ENCODE measurements at regions not wholly inside any gene's neighbourhood (a gene's known extent, or its start where the extent isn't known, plus 50 kb on each side); places are given as distances from the start of the nearest gene placed in this dataset.

- TF ChIP-seq USF1 (IDR thresholded peaks at IDR 0.05) (no peak), CREB1 (IDR thresholded peaks at IDR 0.05; ENCODE audit: low read depth) (no peak), TCF12 (IDR thresholded peaks at IDR 0.05; ENCODE audit: low read depth) (no peak)
Observed at GRCh38 chr10:80957161-80957560, 419.5 kb downstream of the SH2D4B start.

- TF ChIP-seq TAF1 (IDR thresholded peaks at IDR 0.05; ENCODE audit: low read depth) = no peak
- TF ChIP-seq RAD21 (IDR thresholded peaks at IDR 0.05; ENCODE audit: low read depth) = no peak
- TF ChIP-seq CREB1 (IDR thresholded peaks at IDR 0.05; ENCODE audit: low read depth) = no peak
- no peak for TF ChIP-seq EP300 (IDR thresholded peaks at IDR 0.05; ENCODE audit: borderline replicate concordance)
- TF ChIP-seq USF1 (IDR thresholded peaks at IDR 0.05) = no peak
Observed at GRCh38 chr10:80964179-80964578, 426.5 kb downstream of the SH2D4B start.

GRCh38 chr10:80964955-80965614 is 427.4 kb downstream of the SH2D4B start:
- TF ChIP-seq ZBTB7A (IDR thresholded peaks at IDR 0.05; ENCODE audit: low read depth) = no peak
- TF ChIP-seq EP300 (IDR thresholded peaks at IDR 0.05; ENCODE audit: borderline replicate concordance) = no peak
- no peak for TF ChIP-seq FOXM1 (IDR thresholded peaks at IDR 0.05; ENCODE audit: borderline replicate concordance, low read depth)
- TF ChIP-seq REST (IDR thresholded peaks at IDR 0.05; ENCODE audit: low read depth) = no peak
- TF ChIP-seq TAF1 (IDR thresholded peaks at IDR 0.05; ENCODE audit: low read depth) = no peak
- no peak for TF ChIP-seq EGR1 (IDR thresholded peaks at IDR 0.05)
- no peak for TF ChIP-seq RAD21 (IDR thresholded peaks at IDR 0.05; ENCODE audit: low read depth)
- TF ChIP-seq CEBPB (IDR thresholded peaks at IDR 0.05) = no peak
- TF ChIP-seq YY1 (IDR thresholded peaks at IDR 0.05; ENCODE audit: low read depth) = no peak
- no peak for TF ChIP-seq USF1 (IDR thresholded peaks at IDR 0.05)
- no peak for TF ChIP-seq NFIC (IDR thresholded peaks at IDR 0.05)
- TF ChIP-seq TEAD4 (IDR thresholded peaks at IDR 0.05) = no peak

GRCh38 chr10:80966326-80966986 is 428.8 kb downstream of the SH2D4B start:
- TF ChIP-seq CEBPB (IDR thresholded peaks at IDR 0.05) = no peak
- no peak for TF ChIP-seq CREB1 (IDR thresholded peaks at IDR 0.05; ENCODE audit: low read depth)
- TF ChIP-seq RAD21 (IDR thresholded peaks at IDR 0.05; ENCODE audit: low read depth) = no peak
- TF ChIP-seq FOXM1 (IDR thresholded peaks at IDR 0.05; ENCODE audit: borderline replicate concordance, low read depth) = no peak

- no peak for TF ChIP-seq CREB1 (IDR thresholded peaks at IDR 0.05; ENCODE audit: low read depth)
- no peak for TF ChIP-seq CEBPB (IDR thresholded peaks at IDR 0.05)
- no peak for TF ChIP-seq FOXM1 (IDR thresholded peaks at IDR 0.05; ENCODE audit: borderline replicate concordance, low read depth)
- no peak for TF ChIP-seq ZBTB7A (IDR thresholded peaks at IDR 0.05; ENCODE audit: low read depth)
- TF ChIP-seq TEAD4 (IDR thresholded peaks at IDR 0.05) = no peak
- TF ChIP-seq REST (IDR thresholded peaks at IDR 0.05; ENCODE audit: low read depth) = no peak
- no peak for TF ChIP-seq MAX (IDR thresholded peaks at IDR 0.05)
- TF ChIP-seq NFIC (IDR thresholded peaks at IDR 0.05) = no peak
- no peak for TF ChIP-seq YY1 (IDR thresholded peaks at IDR 0.05; ENCODE audit: low read depth)
- TF ChIP-seq RAD21 (IDR thresholded peaks at IDR 0.05; ENCODE audit: low read depth) = no peak
- no peak for TF ChIP-seq TCF12 (IDR thresholded peaks at IDR 0.05; ENCODE audit: low read depth)
- TF ChIP-seq EP300 (IDR thresholded peaks at IDR 0.05; ENCODE audit: borderline replicate concordance) = no peak
- no peak for TF ChIP-seq TAF1 (IDR thresholded peaks at IDR 0.05; ENCODE audit: low read depth)
- TF ChIP-seq USF1 (IDR thresholded peaks at IDR 0.05) = no peak
- no peak for TF ChIP-seq EGR1 (IDR thresholded peaks at IDR 0.05)
Observed at GRCh38 chr10:80968903-80969302, 431.2 kb downstream of the SH2D4B start.

All from Ishikawa (cell line).